GM12873 (cell line): ENCODE measurements at regions not wholly inside any gene's neighbourhood (a gene's known extent, or its start where the extent isn't known, plus 50 kb on each side); places are given as distances from the start of the nearest gene placed in this dataset.

ENCODE experiments used
- TF ChIP-seq, protein P1 (sequence below): IDR thresholded peaks from 2 replicates; pipeline ENCODE4 v1.5.1; 2012; ENCODE audit warnings: low read depth, mild to moderate bottlenecking, moderate library complexity, low read length, control low read depth; ENCODE audit not compliant: insufficient read depth; ENCODE audit errors: missing control alignments

DNA sequence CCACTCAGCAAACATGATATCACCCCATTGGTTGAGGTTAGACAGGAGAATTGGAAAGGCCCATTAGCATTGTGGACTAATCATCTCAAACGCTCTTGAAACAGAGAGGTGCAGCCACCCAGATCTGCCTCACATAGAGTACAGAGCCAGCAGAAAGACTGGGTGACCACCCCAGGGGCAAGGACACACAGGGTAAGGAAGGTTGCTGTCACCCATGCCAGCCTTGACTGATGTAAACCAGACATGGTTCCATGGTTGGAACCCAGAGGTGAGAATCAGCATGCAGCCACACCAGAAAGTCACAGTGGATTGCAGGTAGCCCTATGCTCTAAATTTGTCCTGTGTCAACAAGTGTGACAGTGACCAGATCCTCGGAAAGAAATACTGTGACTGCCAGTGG is 1268.8 kb downstream of the EFNB2 start:
- TF ChIP-seq, protein P1, sequence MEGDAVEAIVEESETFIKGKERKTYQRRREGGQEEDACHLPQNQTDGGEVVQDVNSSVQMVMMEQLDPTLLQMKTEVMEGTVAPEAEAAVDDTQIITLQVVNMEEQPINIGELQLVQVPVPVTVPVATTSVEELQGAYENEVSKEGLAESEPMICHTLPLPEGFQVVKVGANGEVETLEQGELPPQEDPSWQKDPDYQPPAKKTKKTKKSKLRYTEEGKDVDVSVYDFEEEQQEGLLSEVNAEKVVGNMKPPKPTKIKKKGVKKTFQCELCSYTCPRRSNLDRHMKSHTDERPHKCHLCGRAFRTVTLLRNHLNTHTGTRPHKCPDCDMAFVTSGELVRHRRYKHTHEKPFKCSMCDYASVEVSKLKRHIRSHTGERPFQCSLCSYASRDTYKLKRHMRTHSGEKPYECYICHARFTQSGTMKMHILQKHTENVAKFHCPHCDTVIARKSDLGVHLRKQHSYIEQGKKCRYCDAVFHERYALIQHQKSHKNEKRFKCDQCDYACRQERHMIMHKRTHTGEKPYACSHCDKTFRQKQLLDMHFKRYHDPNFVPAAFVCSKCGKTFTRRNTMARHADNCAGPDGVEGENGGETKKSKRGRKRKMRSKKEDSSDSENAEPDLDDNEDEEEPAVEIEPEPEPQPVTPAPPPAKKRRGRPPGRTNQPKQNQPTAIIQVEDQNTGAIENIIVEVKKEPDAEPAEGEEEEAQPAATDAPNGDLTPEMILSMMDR: no peak

DNA sequence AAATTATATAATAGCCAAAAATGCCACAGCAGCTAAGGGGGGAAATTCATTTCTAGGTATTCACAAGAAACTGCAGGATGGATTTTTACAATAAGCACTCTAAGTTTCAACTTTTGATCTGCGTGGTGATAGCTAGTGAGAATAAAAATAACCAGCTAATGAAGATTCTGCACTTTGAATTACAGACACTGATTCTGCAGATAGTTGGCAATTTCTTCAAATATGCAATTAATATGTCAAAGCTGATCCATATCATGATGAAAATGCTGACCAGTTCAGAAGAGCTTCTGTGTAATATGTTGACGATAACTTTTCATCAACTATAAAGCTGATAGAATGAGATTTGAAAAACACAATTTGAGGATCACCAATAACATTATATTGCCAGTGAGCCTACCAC is 1272.9 kb downstream of the EFNB2 start:
- TF ChIP-seq, protein P1: no peak

DNA sequence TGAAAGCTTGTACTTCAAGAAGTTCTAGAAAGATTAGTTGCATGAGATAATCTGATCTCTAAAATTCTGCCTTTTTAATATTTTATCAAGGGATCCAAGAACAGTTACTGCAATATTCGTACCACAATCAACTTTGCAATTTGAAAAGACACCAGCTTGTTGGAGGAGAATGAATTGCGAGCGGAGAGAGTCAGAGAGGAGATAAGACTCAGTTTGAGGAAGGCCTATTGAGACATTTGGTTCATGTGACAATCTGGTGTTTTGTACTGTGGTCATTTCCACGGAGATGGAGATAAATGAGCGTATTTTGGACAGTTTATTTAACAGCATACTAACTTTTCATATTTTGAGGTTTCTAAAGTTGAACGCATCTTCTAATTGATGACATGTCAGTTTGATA is 1276.0 kb downstream of the EFNB2 start:
- TF ChIP-seq, protein P1: no peak

DNA sequence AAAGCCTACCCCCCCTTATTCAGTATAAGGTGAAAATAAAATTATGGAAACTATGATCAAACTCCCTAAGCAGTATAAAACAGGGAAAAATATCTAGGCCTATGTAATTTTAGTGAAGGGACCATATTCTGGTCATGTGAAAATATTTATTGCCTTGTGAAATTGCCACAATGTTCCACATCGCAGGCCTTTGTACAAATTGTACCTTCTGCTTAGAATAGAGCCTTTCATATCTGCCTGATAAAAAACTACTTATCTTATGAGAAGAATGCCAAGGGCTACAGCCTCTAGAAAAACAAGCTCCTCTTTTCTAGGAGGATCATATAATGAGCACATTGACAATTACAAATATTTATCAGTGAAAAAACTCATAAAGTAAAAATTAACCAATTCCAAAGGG is 1280.0 kb downstream of the EFNB2 start:
- TF ChIP-seq, protein P1: no peak

DNA sequence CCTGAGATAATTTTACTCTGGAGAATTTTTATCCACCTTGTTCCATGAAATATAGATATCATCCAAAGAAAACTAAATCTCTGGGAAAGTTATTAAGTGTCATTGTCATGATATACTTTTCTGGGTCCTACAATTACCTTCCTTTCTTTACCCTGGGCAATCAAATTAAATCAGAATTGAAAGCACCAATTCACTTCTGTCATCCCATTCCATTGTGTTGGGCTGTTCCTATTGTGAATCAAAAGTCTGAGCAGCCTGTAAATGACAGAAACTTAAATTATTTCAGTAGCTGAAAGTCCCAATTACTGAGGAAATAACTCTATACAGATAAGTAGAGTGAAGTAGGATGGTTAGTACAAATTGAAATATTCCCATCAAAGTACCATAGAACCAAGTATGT is 1284.2 kb downstream of the EFNB2 start:
- TF ChIP-seq, protein P1: no peak

GRCh38 chr13:105247830-105248229 is 1287.6 kb downstream of the EFNB2 start:
- TF ChIP-seq, protein P1: no peak

DNA sequence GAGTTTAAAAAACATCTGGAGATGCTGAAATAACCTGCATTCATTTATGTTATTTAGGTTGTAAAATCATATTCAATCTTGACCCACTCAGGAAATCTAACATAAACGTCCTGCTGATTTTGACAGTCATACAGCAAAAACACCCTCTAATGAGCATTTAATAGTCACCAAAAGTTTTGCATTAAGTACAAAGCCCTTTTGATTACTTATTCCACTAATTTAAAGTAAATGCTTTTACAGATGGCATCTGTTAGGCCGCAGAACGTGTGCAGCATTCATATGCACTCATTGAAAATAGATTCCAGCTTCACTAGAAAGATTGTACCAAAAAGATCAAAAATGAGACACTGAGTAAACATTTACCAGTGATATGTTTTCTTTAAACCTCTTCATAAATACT is 1295.1 kb downstream of the EFNB2 start:
- TF ChIP-seq, protein P1: no peak
